Mammary epithelial cell (primary cell): ENCODE measurements at regions not wholly inside any gene's neighbourhood (a gene's known extent, or its start where the extent isn't known, plus 50 kb on each side); places are given as distances from the start of the nearest gene placed in this dataset.

Source experiments
- CTCF ChIP-seq, 2 donors: IDR thresholded peaks in 1 of 2; conservative IDR thresholded peaks in 1 of 2; 2 replicates each; pipeline ENCODE4 v1.5.1; 2011 to 2012; ENCODE audit warnings: inconsistent platforms in 2 of 2, low read length in 2 of 2, mild to moderate bottlenecking in 2 of 2, control low read depth in 1 of 2, low read depth in 1 of 2; ENCODE audit not compliant: insufficient read depth in 1 of 2; ENCODE audit errors: extremely low read depth in 1 of 2
- EZH2 ChIP-seq: IDR thresholded peaks from 2 replicates; pipeline ENCODE4 v1.6.1; 2012; ENCODE audit warnings: low read length, inconsistent platforms, borderline replicate concordance

GRCh38 chr3:124520970-124521369 is 209.3 kb upstream of the UMPS start:
- TF ChIP-seq EZH2 (no peak), CTCF (conservative IDR thresholded peaks at IDR 0.05 in 1 of 2, IDR thresholded peaks at IDR 0.05 in 1 of 2; ENCODE audit: extremely low read depth in 1 of 2, insufficient read depth in 1 of 2, low read depth in 1 of 2, low read length in 2 of 2) (no peak)
